ENCODE measurements at regions not wholly inside any gene's neighbourhood (a gene's known extent, or its start where the extent isn't known, plus 50 kb on each side); places are given as distances from the start of the nearest gene placed in this dataset.
"Not testable (repeated sequence)": the region's sequence is repeated elsewhere in the genome, so short reads cannot be mapped to it uniquely, and the experiment has no call there.

- H3K9me3 ChIP-seq = peaks cover 29% of the 10 kb centered on the region
- DNase-seq; H3K4me3 Mint-ChIP-seq; H3K36me3 Mint-ChIP-seq; H3K36me3 ChIP-seq (ENCODE audit: control insufficient read depth in 2 of 2, extremely low read depth in 1 of 2, insufficient read depth in 1 of 2, low read length in 1 of 2); POLR2A ChIA-PET; H3K27me3 Mint-ChIP-seq; H3K27ac ChIP-seq (ENCODE audit: low read length); H3K4me1 Mint-ChIP-seq; H3K27me3 ChIP-seq (replicated peaks in 1 of 2; ENCODE audit: control insufficient read depth in 2 of 2, extremely low read depth in 1 of 2, insufficient read depth in 2 of 2, low read length in 1 of 2); H3K4me1 ChIP-seq (ENCODE audit: control insufficient read depth in 1 of 2, extremely low read depth in 1 of 2, insufficient read depth in 2 of 2, low read length in 2 of 2); ATAC-seq (replicated peaks in 1 of 4); H3K27ac Mint-ChIP-seq; H3K4me3 ChIP-seq (ENCODE audit: control insufficient read depth in 1 of 2, extremely low read depth in 1 of 2, low read length in 1 of 2); CTCF ChIA-PET: not testable (repeated sequence)
- WGBS (ENCODE audit: insufficient coverage) = 83% methylated on average over 16 of the region's 16 CpGs
- H3K9me3 Mint-ChIP-seq = peaks cover 12 to 71% (median 62%) of the 10 kb centered on the region in 3 donors
Measured at GRCh38 chr2:89814359-89814758, 1122.9 kb downstream of the RPIA start.

- CTCF ChIA-PET = no interaction called here
- Mint-ChIP-seq H3K9me3 (peaks cover 0 to 73% (median 31%) of the 10 kb centered on the region in 3 donors), H3K4me1 (no peaks in the 10 kb centered on the region), H3K27me3 (no peaks in the 10 kb centered on the region), H3K27ac (no peak overlapping the region), H3K4me3 (no peak overlapping the region), H3K36me3 (no peaks in the 10 kb centered on the region)
- Histone ChIP-seq H3K36me3 (ENCODE audit: control insufficient read depth in 2 of 2, extremely low read depth in 1 of 2, insufficient read depth in 1 of 2, low read length in 1 of 2) (no peaks in the 10 kb centered on the region), H3K27ac (ENCODE audit: low read length) (no peak overlapping the region), H3K27me3 (replicated peaks in 1 of 2; ENCODE audit: control insufficient read depth in 2 of 2, extremely low read depth in 1 of 2, insufficient read depth in 2 of 2, low read length in 1 of 2) (no peaks in the 10 kb centered on the region), H3K4me3 (ENCODE audit: control insufficient read depth in 1 of 2, extremely low read depth in 1 of 2, low read length in 1 of 2) (no peak overlapping the region), H3K9me3 (peaks cover 47% of the 10 kb centered on the region), H3K4me1 (ENCODE audit: control insufficient read depth in 1 of 2, extremely low read depth in 1 of 2, insufficient read depth in 2 of 2, low read length in 2 of 2) (no peaks in the 10 kb centered on the region)
- WGBS (ENCODE audit: insufficient coverage) = 80% methylated on average over 12 of the region's 12 CpGs
- DNase-seq = no peak
- no peak for ATAC-seq (replicated peaks in 1 of 4)
- POLR2A ChIA-PET = no interaction called here
Measured at GRCh38 chr2:89818873-89819272, 1127.4 kb downstream of the RPIA start.

GRCh38 chr2:89819809-89820208 lies 1128.3 kb downstream of the RPIA start:
- no peak overlapping the region for H3K4me3 ChIP-seq (ENCODE audit: control insufficient read depth in 1 of 2, extremely low read depth in 1 of 2, low read length in 1 of 2)
- Mint-ChIP-seq H3K9me3 (peaks cover 0 to 70% (median 22%) of the 10 kb centered on the region in 3 donors), H3K4me3 (no peak overlapping the region), H3K27me3 (no peaks in the 10 kb centered on the region), H3K4me1 (no peaks in the 10 kb centered on the region), H3K36me3 (no peaks in the 10 kb centered on the region), H3K27ac (no peak overlapping the region)
- H3K27me3 ChIP-seq (replicated peaks in 1 of 2; ENCODE audit: control insufficient read depth in 2 of 2, extremely low read depth in 1 of 2, insufficient read depth in 2 of 2, low read length in 1 of 2) = no peaks in the 10 kb centered on the region
- ChIA-PET POLR2A (no interaction called here), CTCF (no interaction called here)
- no peaks in the 10 kb centered on the region for H3K36me3 ChIP-seq (ENCODE audit: control insufficient read depth in 2 of 2, extremely low read depth in 1 of 2, insufficient read depth in 1 of 2, low read length in 1 of 2)
- no peak overlapping the region for H3K27ac ChIP-seq (ENCODE audit: low read length)
- DNase-seq (no peak), ATAC-seq (replicated peaks in 1 of 4) (no peak)
- peaks cover 46% of the 10 kb centered on the region for H3K9me3 ChIP-seq
- 83% methylated on average over 2 of the region's 2 CpGs for WGBS (ENCODE audit: insufficient coverage)
- no peaks in the 10 kb centered on the region for H3K4me1 ChIP-seq (ENCODE audit: control insufficient read depth in 1 of 2, extremely low read depth in 1 of 2, insufficient read depth in 2 of 2, low read length in 2 of 2)

GRCh38 chr2:89820248-89820647 lies 1128.8 kb downstream of the RPIA start:
- no peak for ATAC-seq (replicated peaks in 1 of 4)
- Histone ChIP-seq H3K27me3 (replicated peaks in 1 of 2; ENCODE audit: control insufficient read depth in 2 of 2, extremely low read depth in 1 of 2, insufficient read depth in 2 of 2, low read length in 1 of 2) (no peaks in the 10 kb centered on the region), H3K4me1 (ENCODE audit: control insufficient read depth in 1 of 2, extremely low read depth in 1 of 2, insufficient read depth in 2 of 2, low read length in 2 of 2) (no peaks in the 10 kb centered on the region), H3K9me3 (peaks cover 46% of the 10 kb centered on the region), H3K36me3 (ENCODE audit: control insufficient read depth in 2 of 2, extremely low read depth in 1 of 2, insufficient read depth in 1 of 2, low read length in 1 of 2) (no peaks in the 10 kb centered on the region), H3K27ac (ENCODE audit: low read length) (no peak overlapping the region), H3K4me3 (ENCODE audit: control insufficient read depth in 1 of 2, extremely low read depth in 1 of 2, low read length in 1 of 2) (no peak overlapping the region)
- ChIA-PET POLR2A (no interaction called here), CTCF (no interaction called here)
- Mint-ChIP-seq H3K27me3 (no peaks in the 10 kb centered on the region), H3K27ac (no peak overlapping the region), H3K9me3 (peaks cover 0 to 68% (median 18%) of the 10 kb centered on the region in 3 donors), H3K4me3 (no peak overlapping the region), H3K36me3 (no peaks in the 10 kb centered on the region), H3K4me1 (no peaks in the 10 kb centered on the region)
- 73% methylated on average over 9 of the region's 9 CpGs for WGBS (ENCODE audit: insufficient coverage)
- no peak for DNase-seq

GRCh38 chr2:89821455-89821945 lies 1130.0 kb downstream of the RPIA start:
- ChIA-PET POLR2A (no interaction called here), CTCF (no interaction called here)
- DNase-seq = no peak
- Mint-ChIP-seq H3K9me3 (peaks cover 0 to 60% (median 7%) of the 10 kb centered on the region in 3 donors), H3K36me3 (peaks cover 2% of the 10 kb centered on the region), H3K4me1 (no peaks in the 10 kb centered on the region), H3K27me3 (no peaks in the 10 kb centered on the region), H3K27ac (no peak overlapping the region), H3K4me3 (no peak overlapping the region)
- Histone ChIP-seq H3K27me3 (replicated peaks in 1 of 2; ENCODE audit: control insufficient read depth in 2 of 2, extremely low read depth in 1 of 2, insufficient read depth in 2 of 2, low read length in 1 of 2) (no peaks in the 10 kb centered on the region), H3K4me3 (ENCODE audit: control insufficient read depth in 1 of 2, extremely low read depth in 1 of 2, low read length in 1 of 2) (no peak overlapping the region), H3K4me1 (ENCODE audit: control insufficient read depth in 1 of 2, extremely low read depth in 1 of 2, insufficient read depth in 2 of 2, low read length in 2 of 2) (no peaks in the 10 kb centered on the region), H3K27ac (ENCODE audit: low read length) (no peak overlapping the region), H3K9me3 (peaks cover 48% of the 10 kb centered on the region), H3K36me3 (ENCODE audit: control insufficient read depth in 2 of 2, extremely low read depth in 1 of 2, insufficient read depth in 1 of 2, low read length in 1 of 2) (no peaks in the 10 kb centered on the region)
- 72% methylated on average over 8 of the region's 8 CpGs for WGBS (ENCODE audit: insufficient coverage)
- no peak for ATAC-seq (replicated peaks in 1 of 4)

GRCh38 chr2:89822342-89822741 lies 1130.9 kb downstream of the RPIA start:
- CTCF ChIA-PET; H3K4me3 ChIP-seq (ENCODE audit: control insufficient read depth in 1 of 2, extremely low read depth in 1 of 2, low read length in 1 of 2); H3K36me3 ChIP-seq (ENCODE audit: control insufficient read depth in 2 of 2, extremely low read depth in 1 of 2, insufficient read depth in 1 of 2, low read length in 1 of 2); H3K27me3 ChIP-seq (replicated peaks in 1 of 2; ENCODE audit: control insufficient read depth in 2 of 2, extremely low read depth in 1 of 2, insufficient read depth in 2 of 2, low read length in 1 of 2); DNase-seq; H3K4me3 Mint-ChIP-seq; H3K4me1 ChIP-seq (ENCODE audit: control insufficient read depth in 1 of 2, extremely low read depth in 1 of 2, insufficient read depth in 2 of 2, low read length in 2 of 2); H3K4me1 Mint-ChIP-seq; POLR2A ChIA-PET; H3K27ac Mint-ChIP-seq; H3K27ac ChIP-seq (ENCODE audit: low read length); H3K27me3 Mint-ChIP-seq; H3K36me3 Mint-ChIP-seq; ATAC-seq (replicated peaks in 1 of 4): not testable (repeated sequence)
- H3K9me3 Mint-ChIP-seq = peaks cover 0 to 54% (median 0%) of the 10 kb centered on the region in 3 donors
- H3K9me3 ChIP-seq = peaks cover 51% of the 10 kb centered on the region
- 74% methylated on average over 11 of the region's 11 CpGs for WGBS (ENCODE audit: insufficient coverage)

- no peak for DNase-seq
- no peaks in the 10 kb centered on the region for H3K4me1 Mint-ChIP-seq
- Histone ChIP-seq H3K27ac (ENCODE audit: low read length) (no peak overlapping the region), H3K9me3 (peaks cover 48% of the 10 kb centered on the region), H3K27me3 (replicated peaks in 1 of 2; ENCODE audit: control insufficient read depth in 2 of 2, extremely low read depth in 1 of 2, insufficient read depth in 2 of 2, low read length in 1 of 2) (no peaks in the 10 kb centered on the region), H3K4me3 (ENCODE audit: control insufficient read depth in 1 of 2, extremely low read depth in 1 of 2, low read length in 1 of 2) (no peak overlapping the region), H3K36me3 (ENCODE audit: control insufficient read depth in 2 of 2, extremely low read depth in 1 of 2, insufficient read depth in 1 of 2, low read length in 1 of 2) (no peaks in the 10 kb centered on the region), H3K4me1 (ENCODE audit: control insufficient read depth in 1 of 2, extremely low read depth in 1 of 2, insufficient read depth in 2 of 2, low read length in 2 of 2) (no peaks in the 10 kb centered on the region)
- no peak for ATAC-seq (replicated peaks in 1 of 4)
- no peak overlapping the region for H3K27ac Mint-ChIP-seq
- no peak overlapping the region for H3K4me3 Mint-ChIP-seq
- CTCF ChIA-PET = no interaction called here
- POLR2A ChIA-PET = no interaction called here
- WGBS (ENCODE audit: insufficient coverage) = 64% methylated on average over 5 of the region's 5 CpGs
- no peaks in the 10 kb centered on the region for H3K27me3 Mint-ChIP-seq
- peaks cover 4% of the 10 kb centered on the region for H3K36me3 Mint-ChIP-seq
- H3K9me3 Mint-ChIP-seq = peaks cover 0 to 42% (median 0%) of the 10 kb centered on the region in 3 donors
Measured at GRCh38 chr2:89823556-89823955, 1132.1 kb downstream of the RPIA start.
